Left ventricle myocardium superior (tissue), 1 donor: ENCODE measurements at regions not wholly inside any gene's neighbourhood (a gene's known extent, or its start where the extent isn't known, plus 50 kb on each side); places are given as distances from the start of the nearest gene placed in this dataset.
"Not testable (repeated sequence)": the region's sequence is repeated elsewhere in the genome, so short reads cannot be mapped to it uniquely, and the experiment has no call there.

Source experiments
- ATAC-seq: fragments of 200-7000 bp; cut with Tn5 transposase; one replicate; pipeline ENCODE4 v1.9.1; 2020; ENCODE audit warnings: mild to moderate bottlenecking, moderate library complexity
- DNase-seq: peaks from one replicate; pipeline ENCODE4 v3.0.0-alpha.2; 2020
- intact Hi-C: fragments of 100-400 bp; cut with micrococcal nuclease; formaldehyde crosslinking; loops from one replicate; pipeline ENCODE4 v1.11.0; 2022
- donor health status: DM: no; HTN: yes; CAD: no; lungs with severe emphysema.

DNA sequence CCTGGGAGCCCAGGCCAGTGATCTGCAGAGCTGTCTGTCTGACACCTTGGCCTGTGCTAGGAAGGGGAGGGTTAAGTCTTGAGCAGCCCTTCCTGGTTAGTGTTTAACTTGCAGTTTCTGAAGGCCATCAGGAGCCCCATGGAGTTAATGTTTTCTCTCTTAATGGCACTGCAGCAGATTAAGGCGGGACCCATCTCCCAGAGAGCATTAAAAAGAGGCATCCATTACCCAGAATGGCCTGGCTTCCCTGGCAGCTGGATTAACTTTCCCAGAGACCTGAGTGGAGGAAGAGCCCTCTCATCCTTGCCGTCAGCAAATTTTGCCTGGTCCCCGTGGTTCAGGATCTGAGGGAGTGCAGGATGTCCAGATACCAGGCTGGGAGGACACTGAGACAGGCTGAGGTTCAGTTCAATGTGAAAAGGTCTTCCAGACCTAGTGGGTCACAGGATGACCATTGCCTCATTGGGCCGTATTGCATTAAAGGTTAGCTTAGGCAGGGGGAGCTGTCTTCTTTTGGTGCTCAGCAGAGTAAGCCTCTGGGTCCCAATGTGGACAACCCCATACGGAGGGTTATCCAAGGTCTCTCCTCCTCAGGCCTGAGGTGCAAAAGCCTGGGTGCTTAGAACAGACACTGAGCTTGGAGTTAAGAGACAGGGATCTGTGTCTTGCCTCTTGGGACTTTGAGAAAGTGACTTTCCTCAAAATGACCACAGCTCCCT, 522.6 kb downstream of the PTPRU start:
- intact Hi-C loops, result no loop called here
- ATAC-seq, result no peak
- DNase-seq, result no peak

DNA sequence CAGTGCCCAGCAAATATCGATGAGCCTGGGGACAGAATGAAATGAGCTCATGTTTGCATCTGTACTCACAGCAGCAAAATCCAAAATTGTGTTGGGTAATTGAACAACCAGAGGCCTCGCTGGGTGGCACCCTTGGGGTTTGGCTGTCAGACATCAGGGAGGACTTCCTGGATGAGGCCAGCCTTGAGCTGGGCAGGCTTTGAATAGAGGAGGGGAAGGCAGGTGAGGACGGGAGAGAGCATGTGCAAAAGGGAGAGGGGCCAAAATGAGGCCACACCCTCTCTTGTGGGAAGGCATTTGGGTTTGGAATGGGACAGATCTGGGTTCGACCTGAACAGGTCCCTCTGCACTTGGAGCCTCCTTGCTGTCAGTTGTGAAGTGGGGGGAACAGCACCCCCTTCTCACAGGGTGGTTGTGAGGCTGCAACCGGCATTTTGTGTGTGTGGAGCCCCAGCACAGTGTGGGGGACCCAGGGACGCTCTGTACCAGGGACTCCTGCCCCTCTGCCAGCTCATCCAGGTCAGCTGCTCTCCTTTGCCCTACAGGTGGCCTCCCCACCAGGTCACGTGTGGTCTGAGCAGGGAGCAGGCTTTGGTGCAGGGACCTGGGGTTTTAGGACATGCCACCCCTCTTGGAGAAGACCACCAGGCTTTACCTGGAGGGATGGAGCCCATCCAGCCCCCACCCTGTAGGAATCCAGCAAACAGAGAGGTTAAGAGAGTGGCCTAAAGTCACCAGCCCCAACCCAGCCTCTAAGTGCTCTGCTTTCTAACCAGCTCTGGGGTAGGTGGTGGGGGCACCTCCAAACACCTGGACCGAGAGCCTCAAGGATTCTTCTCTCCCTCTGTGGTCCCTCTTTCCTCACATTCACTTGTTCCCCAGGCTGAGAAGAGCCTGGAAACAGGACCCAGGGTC, 521.8 kb downstream of the PTPRU start:
- no peak for ATAC-seq
- intact Hi-C loops, result no loop called here
- DNase-seq, result no peak

DNA sequence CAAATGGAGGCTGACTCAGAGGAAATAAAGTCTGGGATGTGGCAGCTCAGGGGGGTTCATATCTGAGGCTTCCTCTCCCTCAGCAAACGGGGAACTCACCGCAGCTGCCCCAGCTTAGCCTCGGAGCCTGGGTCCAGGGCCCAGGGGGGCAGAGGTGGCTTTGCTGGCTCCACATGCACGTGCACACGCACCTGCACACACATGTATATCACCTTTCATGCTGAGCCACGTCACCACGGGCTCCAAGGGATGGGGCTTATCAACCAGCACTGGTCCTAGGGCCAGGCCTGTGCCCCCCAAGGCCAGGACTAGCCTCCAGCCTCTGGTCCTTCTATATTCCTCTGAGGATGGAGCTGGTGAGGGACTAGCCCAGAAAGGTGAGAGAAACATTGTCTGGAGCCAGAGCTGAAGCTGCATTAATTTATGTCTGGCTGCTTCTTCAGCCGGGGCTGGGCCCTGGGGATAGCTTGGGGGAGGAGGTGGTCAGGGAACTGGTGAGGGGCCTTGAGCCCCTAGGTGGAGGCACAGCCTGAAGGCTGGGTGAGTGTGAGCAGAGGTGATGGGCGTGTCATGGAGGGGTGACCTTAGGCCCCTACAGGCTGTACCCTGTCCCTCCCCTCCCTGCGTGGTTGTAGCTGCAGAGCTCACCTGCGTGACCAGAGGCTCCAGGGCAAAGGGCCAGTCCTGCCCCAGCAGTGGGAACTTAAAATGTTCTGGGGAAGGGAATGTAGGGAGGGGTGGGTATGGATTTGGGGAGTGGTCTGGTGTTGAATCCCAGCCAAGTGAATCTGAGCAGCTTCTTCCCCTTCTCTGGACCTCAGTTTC, 520.8 kb downstream of the PTPRU start:
- intact Hi-C loops, result no loop called here
- no peak for ATAC-seq
- DNase-seq, result no peak

DNA sequence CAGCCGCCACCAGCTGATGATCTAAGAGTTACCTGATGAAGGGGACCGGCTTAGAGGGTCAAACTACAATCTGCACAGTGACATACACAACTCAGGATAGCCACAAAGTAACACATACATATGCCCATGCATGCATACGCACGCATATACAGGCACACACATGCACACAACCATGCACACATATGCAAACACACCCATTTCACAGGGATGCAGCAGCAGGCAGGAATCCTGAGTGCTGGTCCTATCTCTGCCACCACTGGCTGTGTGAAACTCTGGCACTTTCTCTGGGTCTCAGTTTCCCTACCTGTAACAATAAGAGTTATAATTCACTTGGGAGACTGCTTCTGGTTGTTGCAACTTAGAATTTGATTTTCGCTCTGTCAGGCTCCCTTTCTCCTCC, 520.2 kb downstream of the PTPRU start:
- intact Hi-C loops, result no loop called here
- DNase-seq (no peak), ATAC-seq (no peak)

DNA sequence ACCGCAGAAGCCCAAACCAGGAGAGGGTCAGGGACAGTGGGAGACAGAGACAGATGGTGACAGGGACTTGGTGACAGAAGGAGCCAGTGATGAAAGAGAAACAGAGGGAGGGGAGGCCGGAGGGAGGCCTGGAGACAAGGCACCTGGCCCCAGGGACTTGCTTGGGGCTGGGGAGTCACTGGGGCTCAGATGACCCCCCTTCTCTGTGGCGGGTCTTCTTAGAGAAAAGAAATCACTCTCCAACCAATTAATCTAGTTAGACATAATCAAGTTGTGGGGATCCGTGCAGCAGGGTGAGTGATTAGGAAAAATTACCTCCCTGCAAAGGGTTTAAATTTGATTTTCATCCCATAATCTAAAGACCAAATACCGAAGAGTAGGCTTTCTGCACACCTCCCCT, 519.8 kb downstream of the PTPRU start:
- DNase-seq, result no peak
- no peak for ATAC-seq
- intact Hi-C loops, result no loop called here

DNA sequence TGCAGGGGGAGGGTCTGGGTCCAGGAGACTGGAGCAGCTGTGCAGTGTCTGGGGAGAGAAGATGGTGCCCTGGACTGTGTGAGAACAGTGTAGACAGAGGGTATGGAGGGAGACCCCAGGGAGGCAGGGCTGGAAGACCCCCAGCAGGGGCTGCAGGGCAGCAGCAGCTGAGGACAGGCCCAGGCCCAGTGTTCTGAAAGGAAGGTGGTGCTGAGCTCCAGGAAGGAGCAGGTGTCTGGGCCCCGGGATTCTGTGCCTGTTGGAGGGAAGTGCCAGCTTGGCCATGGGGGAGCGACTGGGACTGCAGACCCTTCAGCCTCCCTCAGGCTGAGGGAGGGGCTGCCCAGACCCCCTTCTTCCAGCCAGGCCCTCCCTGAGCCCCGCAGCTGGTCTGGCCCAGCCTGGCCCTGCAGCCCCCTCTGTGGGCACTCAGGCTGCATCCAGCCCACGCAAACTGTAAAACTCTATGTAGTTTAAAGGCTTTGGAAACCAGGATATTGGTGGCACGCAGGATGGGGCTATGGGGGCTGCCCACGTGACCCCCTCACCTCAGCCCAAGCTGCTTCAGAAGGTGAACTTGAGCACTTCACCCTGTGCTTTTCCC, 519.2 kb downstream of the PTPRU start:
- intact Hi-C loops, ATAC-seq, DNase-seq: not testable (repeated sequence)

DNA sequence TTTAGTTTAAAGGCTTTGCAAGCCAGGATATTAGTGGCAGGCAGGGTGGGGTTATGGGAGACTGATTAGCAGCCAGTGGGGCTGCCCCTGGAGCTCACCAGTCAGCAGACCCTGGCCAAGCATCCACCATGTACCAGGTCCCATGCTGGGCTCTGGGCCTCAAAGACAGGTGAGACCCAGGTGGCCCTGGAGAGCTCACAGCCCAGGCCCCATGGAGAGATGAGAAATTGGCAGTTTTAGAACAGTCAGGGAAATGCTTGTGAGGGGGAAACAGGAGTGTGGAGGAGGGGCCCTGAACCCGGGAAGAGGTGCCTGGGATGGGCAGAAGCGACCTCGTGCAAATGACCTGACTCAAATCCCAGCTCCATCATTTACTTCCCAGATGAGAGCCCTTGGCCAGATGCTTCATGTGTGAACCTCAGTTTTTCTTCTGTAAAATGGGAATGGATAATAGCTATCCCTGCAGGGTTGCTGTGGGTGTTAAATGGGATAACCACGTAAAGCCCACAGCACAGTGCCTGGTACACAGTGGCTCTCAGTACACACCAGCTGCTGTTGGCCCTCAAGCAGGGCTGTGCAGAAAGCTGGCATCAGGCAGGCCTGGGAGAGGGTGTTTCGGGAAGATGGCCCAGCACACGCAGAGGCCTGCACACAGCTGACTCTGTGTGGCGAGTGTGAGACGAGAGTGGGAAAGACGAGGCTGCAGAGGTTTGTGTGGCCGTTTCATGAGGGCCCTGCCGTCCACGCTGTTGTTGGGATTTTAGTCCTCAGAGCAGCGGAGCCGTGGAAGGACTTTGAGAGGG, 518.5 kb downstream of the PTPRU start:
- ATAC-seq, result no peak
- no peak for DNase-seq
- intact Hi-C loops, result no loop called here

DNA sequence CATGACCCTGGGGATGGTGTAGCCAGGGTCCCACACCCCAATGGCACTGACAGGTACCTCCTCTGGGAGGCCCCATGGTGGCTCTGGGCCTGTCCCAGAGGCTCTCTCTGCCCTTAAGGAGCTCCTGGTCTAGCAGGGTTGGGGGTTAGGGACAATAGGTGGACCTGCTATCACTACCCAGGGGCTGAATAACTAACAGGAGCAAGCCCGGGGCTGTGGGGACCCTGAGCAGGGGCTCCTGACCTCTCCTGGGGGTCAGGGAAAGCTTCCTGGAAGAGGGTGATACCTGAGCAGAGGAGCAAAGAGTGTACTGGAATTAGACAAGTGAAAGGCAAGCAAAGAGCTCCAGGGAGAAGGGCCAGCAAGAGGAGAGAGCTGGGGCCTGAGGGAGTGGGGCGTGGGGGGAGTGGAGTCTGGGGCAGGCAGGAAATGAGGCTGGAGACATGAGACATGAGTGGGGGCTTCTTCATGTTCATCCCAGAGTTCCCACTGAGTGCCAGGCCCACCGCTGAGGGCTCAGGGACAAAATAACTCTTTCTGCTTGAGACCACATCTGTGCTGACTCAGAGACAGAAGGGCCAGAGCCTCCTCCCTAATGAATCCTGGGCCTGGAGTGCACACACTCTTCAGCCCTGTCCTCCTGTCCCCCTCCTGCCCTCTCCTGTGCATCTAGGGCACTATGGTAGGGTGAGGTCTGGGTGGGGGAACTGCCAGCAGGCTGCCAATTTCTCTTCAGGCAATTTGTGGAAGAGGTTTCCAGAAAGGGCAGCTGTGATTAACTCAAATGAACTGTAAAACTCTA, 517.6 kb downstream of the PTPRU start:
- ATAC-seq (no peak), DNase-seq (no peak)
- intact Hi-C loops, result no loop called here

DNA sequence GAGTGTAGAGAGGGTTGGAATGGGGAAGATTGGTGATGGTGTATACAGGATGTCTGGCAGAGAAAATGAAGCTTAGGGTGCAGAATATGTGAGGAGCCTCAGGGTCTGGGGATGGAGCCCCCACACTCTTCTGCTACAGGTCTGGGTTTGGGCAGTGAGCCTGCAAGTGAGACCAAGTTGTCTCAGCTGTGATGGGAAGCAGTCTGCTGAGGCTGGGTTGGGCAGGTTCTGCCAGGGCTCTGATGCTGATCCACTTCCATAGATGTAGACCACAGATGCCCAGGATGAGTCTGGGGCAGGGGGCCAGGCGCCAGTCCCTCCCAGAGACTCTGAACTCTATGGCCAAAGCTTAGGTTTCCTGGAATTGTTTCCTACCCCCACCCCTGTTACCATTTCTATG, 516.9 kb downstream of the PTPRU start:
- intact Hi-C loops, result no loop called here
- ATAC-seq (no peak), DNase-seq (no peak)

DNA sequence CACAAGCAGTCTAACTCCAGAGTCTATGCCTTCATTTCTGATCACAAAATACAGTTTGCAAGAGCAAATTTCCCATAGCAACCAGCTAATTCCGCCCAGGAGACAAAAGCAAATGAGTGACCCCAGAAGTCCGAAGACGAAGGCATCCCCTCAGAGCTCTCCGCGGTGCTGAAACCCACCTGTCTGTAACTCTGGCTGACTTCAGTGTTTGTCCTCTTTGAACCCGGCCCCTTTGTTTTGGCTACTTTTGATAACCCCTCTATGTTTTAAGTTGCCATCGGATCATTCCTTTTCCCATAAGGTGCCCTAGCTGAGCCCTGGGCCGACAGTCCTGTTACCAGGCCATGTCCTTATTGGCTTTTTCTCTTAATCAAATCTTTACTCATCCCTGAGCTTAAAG, 515.8 kb downstream of the PTPRU start:
- intact Hi-C loops, result no loop called here
- no peak for DNase-seq
- ATAC-seq, result no peak

DNA sequence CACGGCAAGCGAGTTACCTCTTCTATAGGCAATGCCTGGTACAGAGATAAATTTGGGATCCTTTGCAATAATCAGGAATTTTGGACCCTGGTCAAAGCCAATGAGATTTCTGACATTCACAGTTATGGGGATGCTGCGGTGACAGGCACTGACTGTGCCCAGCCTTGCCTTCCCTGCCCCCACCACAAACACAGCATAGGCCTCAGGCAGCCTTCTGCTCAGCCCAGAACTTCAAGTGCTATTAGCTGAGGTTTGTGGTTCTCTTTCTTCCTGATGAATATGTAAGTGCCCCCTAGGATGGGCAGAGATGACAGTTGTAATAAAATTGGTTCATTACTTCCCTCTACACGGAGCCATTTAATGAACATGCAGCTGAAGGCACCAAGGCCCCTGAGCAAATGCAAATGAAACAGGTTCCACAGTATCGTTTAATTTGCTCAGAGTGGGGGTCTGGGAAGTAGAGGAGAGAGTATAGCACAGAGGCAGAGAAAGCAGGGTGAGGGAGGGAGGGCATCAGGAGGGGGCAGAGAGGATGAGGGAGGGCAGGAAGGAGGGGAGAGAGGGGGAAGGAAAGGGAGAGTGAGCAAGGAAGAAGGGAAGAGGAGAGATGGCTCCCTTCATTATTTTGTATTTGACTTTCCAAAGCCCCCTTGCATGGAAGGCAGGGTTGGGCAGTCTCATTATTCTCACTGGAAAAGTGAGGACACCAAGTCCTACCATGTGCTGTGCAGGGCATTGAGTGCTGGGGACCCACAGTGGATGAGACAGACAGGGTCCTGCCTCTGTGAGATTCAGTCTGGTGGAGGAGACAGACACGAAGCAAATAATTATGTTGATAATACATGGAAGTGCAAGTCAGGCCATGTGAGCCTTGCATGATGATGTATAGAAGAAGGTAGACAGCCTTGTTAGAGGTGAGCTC, 513.0 kb downstream of the PTPRU start:
- intact Hi-C loops, result no loop called here
- DNase-seq (no peak), ATAC-seq (no peak)

DNA sequence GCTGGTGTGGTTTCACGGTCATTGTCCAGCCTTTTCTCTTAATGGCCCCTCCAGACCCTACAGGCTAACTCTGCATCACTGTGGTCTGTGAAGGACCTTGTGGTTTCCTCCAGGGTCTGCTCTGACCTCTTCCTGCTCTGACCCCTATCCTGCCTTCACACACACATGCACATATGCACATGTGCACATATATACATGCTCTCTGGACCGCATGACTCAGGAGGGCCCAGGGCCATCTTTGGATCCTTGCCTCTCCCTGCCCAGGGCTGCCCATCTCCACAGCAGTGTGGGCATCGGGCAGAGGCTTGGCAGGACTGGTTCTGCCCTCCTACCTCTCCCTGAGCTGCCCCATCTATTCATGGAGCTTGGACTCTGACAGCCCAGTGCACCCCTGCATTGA, 510.9 kb downstream of the PTPRU start:
- DNase-seq (no peak), ATAC-seq (no peak)
- intact Hi-C loops, result no loop called here

DNA sequence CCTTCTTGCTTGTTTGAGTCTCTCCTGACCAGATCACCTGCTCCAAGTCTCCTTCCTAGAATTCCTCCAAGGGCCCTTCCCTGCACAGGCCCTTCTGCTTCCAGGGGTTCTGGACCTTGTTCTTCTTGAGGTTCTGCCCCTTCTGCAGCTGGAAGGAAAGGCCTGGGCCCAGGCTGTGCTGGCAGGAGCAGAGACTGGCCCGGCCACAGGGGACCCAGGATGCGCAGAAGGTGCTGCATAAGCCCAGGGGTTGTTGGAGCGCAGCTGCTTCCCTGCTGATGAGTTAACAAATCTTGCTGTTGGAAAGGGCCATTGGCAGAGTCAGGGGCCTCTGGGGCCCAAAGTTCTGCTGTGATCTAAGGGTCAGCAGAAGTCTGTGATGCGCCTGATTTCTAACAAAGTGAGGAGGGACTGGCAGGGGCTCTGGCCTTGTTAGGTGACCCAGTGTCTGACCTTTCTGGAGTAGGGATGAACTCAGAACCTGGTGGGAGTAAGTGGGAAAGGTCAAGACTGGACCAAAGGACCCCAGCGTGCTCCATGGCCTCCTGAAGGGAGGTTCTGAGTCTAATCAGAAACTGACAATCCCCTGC, 509.8 kb downstream of the PTPRU start:
- ATAC-seq, result no peak
- intact Hi-C loops, result no loop called here
- no peak for DNase-seq

DNA sequence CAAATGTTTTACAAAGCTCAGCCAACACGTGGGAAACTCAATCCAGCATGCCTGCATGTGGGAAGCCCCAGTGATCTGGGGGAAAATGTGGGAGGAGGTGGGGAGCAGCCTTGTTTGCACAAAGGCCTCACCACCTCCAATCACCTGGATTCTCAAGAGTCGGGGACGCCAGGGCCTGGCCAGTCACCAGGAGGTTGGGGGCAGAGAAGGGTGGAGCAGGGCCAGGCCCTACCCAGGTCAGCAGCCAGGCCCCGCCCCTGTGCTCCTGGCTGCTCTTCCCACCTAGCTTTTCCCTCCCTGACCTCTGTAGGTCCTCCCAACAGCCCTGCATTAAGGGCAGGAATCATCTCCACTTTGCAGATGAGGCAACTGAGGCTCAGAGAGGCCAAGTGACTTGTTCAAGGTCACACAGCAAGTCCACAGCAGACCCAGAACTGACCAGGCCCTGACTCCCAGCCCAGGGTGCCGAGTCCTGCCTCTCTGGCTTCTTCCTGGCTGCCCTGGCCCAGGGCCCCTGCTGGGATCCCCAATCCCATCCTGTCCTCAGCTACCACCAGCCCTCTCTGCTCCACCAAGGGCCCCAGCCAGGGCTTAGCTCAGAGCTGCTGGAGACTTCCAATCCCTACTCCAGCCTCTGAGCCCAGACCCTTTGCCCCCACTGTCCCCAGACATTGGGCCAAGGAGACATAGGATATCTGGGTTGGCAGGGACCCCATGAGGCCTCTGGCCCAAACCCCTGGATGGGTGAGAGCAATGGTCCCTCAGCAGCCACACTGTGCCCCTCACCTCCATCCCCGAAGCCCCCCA, 508.6 kb downstream of the PTPRU start:
- ATAC-seq (no peak), DNase-seq (no peak)
- intact Hi-C loops, result no loop called here

DNA sequence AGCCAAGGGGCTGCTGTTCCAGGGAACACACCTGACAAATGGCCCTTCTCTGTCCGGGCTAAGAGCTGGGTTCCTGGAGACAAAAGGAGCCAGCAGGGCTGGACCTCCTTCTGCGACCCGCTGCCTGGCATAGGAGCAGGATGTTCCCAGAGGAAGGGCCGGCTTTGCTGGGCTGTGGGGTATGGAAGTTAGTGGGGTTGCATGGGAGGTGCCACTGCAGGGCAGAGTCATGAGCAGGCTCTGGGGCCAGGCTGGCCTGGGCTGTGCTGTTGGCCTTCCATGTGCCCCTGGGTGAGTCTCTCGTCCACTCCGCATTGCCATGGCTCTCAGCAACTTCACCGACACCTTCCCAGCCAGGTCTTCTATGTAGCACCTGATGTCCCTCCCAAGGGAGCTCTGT, 507.6 kb downstream of the PTPRU start:
- no peak for DNase-seq
- intact Hi-C loops, result no loop called here
- ATAC-seq, result no peak

DNA sequence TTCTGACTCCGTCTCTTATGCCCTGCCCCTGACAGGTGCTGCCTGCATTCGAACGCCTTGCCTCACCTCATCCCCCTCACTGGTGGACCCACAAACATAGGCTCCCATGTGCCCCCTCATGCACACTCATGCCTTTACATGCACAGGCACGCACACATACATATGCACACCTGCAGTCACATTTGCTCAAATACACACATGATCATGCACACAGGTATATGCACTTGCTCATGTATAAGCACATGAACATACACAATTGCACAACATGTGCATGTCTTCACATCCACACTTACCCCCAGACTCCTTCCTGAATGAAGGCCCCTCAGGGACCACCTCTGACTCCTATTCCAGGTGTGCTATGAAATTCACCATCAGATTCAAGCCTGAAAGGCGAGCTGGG, 506.9 kb downstream of the PTPRU start:
- ATAC-seq (no peak), DNase-seq (no peak)
- intact Hi-C loops, result no loop called here
